ENCODE measurements at regions not wholly inside any gene's neighbourhood (a gene's known extent, or its start where the extent isn't known, plus 50 kb on each side); places are given as distances from the start of the nearest gene placed in this dataset.

GRCh38 chr21:41593760-41594138 lies 85.8 kb upstream of the TMPRSS2 start:
- DNase-seq (ENCODE audit: unreplicated experiment): no peak
- H3K36me3 Mint-ChIP-seq (ENCODE audit: insufficient read depth, unreplicated experiment): no peaks in the 10 kb centered on the region
- TF ChIP-seq CTCF (IDR thresholded peaks at IDR 0.05; ENCODE audit: unreplicated experiment): no peak
- ChIA-PET CTCF (interaction anchor here (0.5 to 0.6 kb wide), 2 partner anchors 12 to 124 kb away, joined by 3 read pairs; no protein-coding TSS in a partner anchor), POLR2A (interaction anchor here (0.7 kb wide), 1 partner anchor 216 kb away, joined by 3 read pairs; no protein-coding TSS in a partner anchor)
- no peaks in the 10 kb centered on the region for H3K4me1 Mint-ChIP-seq (ENCODE audit: insufficient read depth, unreplicated experiment)
- H3K4me3 Mint-ChIP-seq (ENCODE audit: unreplicated experiment): no peak overlapping the region
- no peak overlapping the region for H3K27ac Mint-ChIP-seq (ENCODE audit: low read depth, unreplicated experiment)
- intact Hi-C loops (cut with micrococcal nuclease): no loop called here
- no TSS peak for BruUV-seq (replicated peaks)
- no peaks in the 10 kb centered on the region for H3K27me3 Mint-ChIP-seq (ENCODE audit: insufficient read depth, unreplicated experiment)
- no peaks in the 10 kb centered on the region for H3K9me3 Mint-ChIP-seq (ENCODE audit: unreplicated experiment)

DNA sequence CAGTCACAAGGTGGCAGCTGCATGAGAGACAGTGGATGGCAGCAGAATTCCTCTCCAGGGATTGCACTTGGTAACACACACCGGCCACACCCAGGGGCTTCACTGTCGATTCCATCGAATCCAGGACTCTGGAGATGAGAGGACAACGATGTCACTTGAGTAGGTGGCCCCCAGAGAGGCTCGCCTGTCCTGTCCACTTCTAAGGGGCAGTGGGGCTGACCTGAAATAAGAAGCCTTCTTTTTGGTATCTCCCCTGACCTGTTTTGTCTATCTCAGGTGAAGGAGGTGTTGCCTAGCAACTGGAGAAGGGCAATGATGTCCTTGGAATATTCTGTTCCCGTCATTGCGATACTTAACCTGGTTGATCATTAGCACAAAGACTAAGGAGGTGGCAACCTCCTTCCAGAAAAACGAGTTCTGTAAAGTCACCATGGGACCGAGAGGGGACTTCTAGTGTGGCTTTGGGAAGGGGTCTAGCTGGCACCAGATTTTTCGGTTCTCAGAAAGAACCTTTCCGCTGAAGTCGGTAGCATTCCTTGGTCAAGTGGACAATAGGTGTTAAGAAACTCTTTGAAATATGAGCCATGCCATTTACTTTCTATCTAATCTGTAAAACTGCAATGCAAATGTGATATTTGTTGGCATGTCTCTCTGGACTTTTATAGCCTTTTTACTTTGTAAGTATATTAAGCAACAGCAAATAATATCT lies 85.2 kb upstream of the TMPRSS2 start:
- no peaks in the 10 kb centered on the region for H3K4me1 Mint-ChIP-seq (ENCODE audit: insufficient read depth, unreplicated experiment)
- no peak for DNase-seq (ENCODE audit: unreplicated experiment)
- no peaks in the 10 kb centered on the region for H3K27me3 Mint-ChIP-seq (ENCODE audit: insufficient read depth, unreplicated experiment)
- TF ChIP-seq CTCF (IDR thresholded peaks at IDR 0.05; ENCODE audit: unreplicated experiment): no peak
- no peaks in the 10 kb centered on the region for H3K36me3 Mint-ChIP-seq (ENCODE audit: insufficient read depth, unreplicated experiment)
- H3K9me3 Mint-ChIP-seq (ENCODE audit: unreplicated experiment): no peaks in the 10 kb centered on the region
- CTCF ChIA-PET: no interaction called here
- intact Hi-C loops (cut with micrococcal nuclease): no loop called here
- H3K4me3 Mint-ChIP-seq (ENCODE audit: unreplicated experiment): no peak overlapping the region
- POLR2A ChIA-PET: no interaction called here
- BruUV-seq (replicated peaks): no TSS peak
- H3K27ac Mint-ChIP-seq (ENCODE audit: low read depth, unreplicated experiment): no peak overlapping the region

DNA sequence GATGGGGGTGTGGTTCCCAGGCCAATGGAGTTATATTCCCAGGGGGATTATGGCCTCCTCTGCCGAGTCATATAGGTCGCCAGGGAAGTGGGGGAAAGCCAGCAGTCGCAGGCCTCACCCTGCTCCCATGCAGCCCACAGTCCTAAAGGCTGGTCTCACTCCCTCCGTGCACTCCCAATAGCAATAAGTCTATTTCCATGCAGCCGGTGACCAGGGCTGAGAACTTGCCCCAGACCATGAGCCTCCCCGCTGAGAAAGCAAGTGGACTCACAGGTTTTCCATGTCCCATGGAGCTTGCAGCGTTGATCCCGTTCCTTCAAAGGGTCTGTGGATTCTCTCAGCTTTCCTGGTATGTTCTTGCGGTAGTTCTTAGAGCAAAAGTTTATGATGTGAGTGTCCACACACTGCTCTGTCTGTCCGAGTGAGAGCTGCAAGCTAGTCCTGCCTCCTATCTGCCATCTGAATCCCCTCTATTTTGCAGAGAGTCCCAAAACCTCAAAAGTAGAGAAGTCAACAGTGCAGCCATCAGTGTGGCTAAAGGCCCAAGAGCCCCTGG lies 81.7 kb upstream of the TMPRSS2 start:
- no peak for DNase-seq (ENCODE audit: unreplicated experiment)
- no peak for TF ChIP-seq CTCF (IDR thresholded peaks at IDR 0.05; ENCODE audit: unreplicated experiment)
- CTCF ChIA-PET: interaction anchor here (0.6 kb wide), 1 partner anchor 258 kb away, joined by 3 read pairs; no protein-coding TSS in a partner anchor
- Mint-ChIP-seq H3K27ac (ENCODE audit: low read depth, unreplicated experiment) (no peak overlapping the region), H3K36me3 (ENCODE audit: insufficient read depth, unreplicated experiment) (no peaks in the 10 kb centered on the region), H3K27me3 (ENCODE audit: insufficient read depth, unreplicated experiment) (no peaks in the 10 kb centered on the region), H3K9me3 (ENCODE audit: unreplicated experiment) (no peaks in the 10 kb centered on the region), H3K4me3 (ENCODE audit: unreplicated experiment) (no peak overlapping the region), H3K4me1 (ENCODE audit: insufficient read depth, unreplicated experiment) (no peaks in the 10 kb centered on the region)
- intact Hi-C loops (cut with micrococcal nuclease): no loop called here
- POLR2A ChIA-PET: no interaction called here
- no TSS peak for BruUV-seq (replicated peaks)

GRCh38 chr21:41589131-41589530 lies 81.2 kb upstream of the TMPRSS2 start:
- intact Hi-C loops (cut with micrococcal nuclease): no loop called here
- POLR2A ChIA-PET: no interaction called here
- H3K4me3 Mint-ChIP-seq (ENCODE audit: unreplicated experiment): no peak overlapping the region
- H3K27ac Mint-ChIP-seq (ENCODE audit: low read depth, unreplicated experiment): no peak overlapping the region
- no peaks in the 10 kb centered on the region for H3K9me3 Mint-ChIP-seq (ENCODE audit: unreplicated experiment)
- TF ChIP-seq CTCF (IDR thresholded peaks at IDR 0.05; ENCODE audit: unreplicated experiment): no peak
- DNase-seq (ENCODE audit: unreplicated experiment): no peak
- CTCF ChIA-PET: interaction anchor here (0.6 kb wide), 1 partner anchor 258 kb away, joined by 3 read pairs; no protein-coding TSS in a partner anchor
- H3K27me3 Mint-ChIP-seq (ENCODE audit: insufficient read depth, unreplicated experiment): no peaks in the 10 kb centered on the region
- no peaks in the 10 kb centered on the region for H3K36me3 Mint-ChIP-seq (ENCODE audit: insufficient read depth, unreplicated experiment)
- no TSS peak for BruUV-seq (replicated peaks)
- no peaks in the 10 kb centered on the region for H3K4me1 Mint-ChIP-seq (ENCODE audit: insufficient read depth, unreplicated experiment)
